Left lung (tissue), 4 donors: ENCODE measurements at regions not wholly inside any gene's neighbourhood (a gene's known extent, or its start where the extent isn't known, plus 50 kb on each side); places are given as distances from the start of the nearest gene placed in this dataset.
"Not testable (repeated sequence)": the region's sequence is repeated elsewhere in the genome, so short reads cannot be mapped to it uniquely, and the experiment has no call there.

ENCODE experiments used
- ATAC-seq: fragments of 200-7000 bp; cut with Tn5 transposase; one replicate; pipeline ENCODE4 v1.9.1; 2020; ENCODE audit warnings: moderate library complexity
- DNase-seq, 4 donors: peaks; one replicate each; pipeline ENCODE4 v3.0.0-alpha.2; 2013 to 2020
- H3K27ac ChIP-seq, 2 donors: fragments of 200-600 bp; sonication (generic) in 1 of 2; one replicate each; pipeline versions ENCODE4 v1.5.0 to v1.8.0; 2020 to 2021
- H3K27me3 ChIP-seq, 2 donors: fragments of 200-600 bp; sonication (generic) in 1 of 2; one replicate each; pipeline versions ENCODE4 v1.5.0 to v1.8.0; 2020 to 2021
- H3K36me3 ChIP-seq, 2 donors: fragments of 200-600 bp; sonication (generic) in 1 of 2; one replicate each; pipeline versions ENCODE4 v1.5.0 to v1.8.0; 2020 to 2021
- H3K4me1 ChIP-seq, 2 donors: fragments of 200-600 bp; one replicate each; pipeline ENCODE4 v1.8.0; 2021
- H3K4me3 ChIP-seq, 2 donors: fragments of 200-600 bp; sonication (generic) in 1 of 2; one replicate each; pipeline versions ENCODE4 v1.5.0 to v1.8.0; 2020 to 2021; ENCODE audit warnings: mild to moderate bottlenecking in 1 of 2
- H3K9me3 ChIP-seq, 2 donors: fragments of 200-600 bp; sonication (generic) in 1 of 2; one replicate each; pipeline versions ENCODE4 v1.5.0 to v1.8.0; 2020 to 2021
- CTCF ChIP-seq, 2 donors: fragments of 200-600 bp; sonication (generic) in 1 of 2; IDR thresholded peaks; one replicate each; pipeline versions ENCODE4 v1.5.0 to v1.8.0; 2021; ENCODE audit warnings: antibody characterized with exemption in 2 of 2
- intact Hi-C, 2 donors: fragments of 100-400 bp; cut with DNase I; formaldehyde crosslinking; loops; one replicate each; pipeline versions ENCODE4 v1.11.2 to v1.14.2; 2022
- donor health status: DM: no; HTN: yes; CAD: no.
- donor health status: DM: no; HTN: no; CAD: no.

- TF ChIP-seq CTCF (IDR thresholded peaks at IDR 0.05) = no peak
- H3K36me3 ChIP-seq = no peaks in the 10 kb centered on the region
- H3K4me3 ChIP-seq = no peak overlapping the region
- no peak overlapping the region for H3K27ac ChIP-seq
- intact Hi-C loops = no loop called here
- DNase-seq (no peak), ATAC-seq (no peak)
- H3K9me3 ChIP-seq = no peaks in the 10 kb centered on the region
- H3K27me3 ChIP-seq = no peaks in the 10 kb centered on the region
- no peaks in the 10 kb centered on the region for H3K4me1 ChIP-seq
Measured at GRCh38 chr5:74490814-74491213, 149.7 kb downstream of the ENC1 start.

- Histone ChIP-seq H3K9me3 (no peaks in the 10 kb centered on the region), H3K4me3 (no peak overlapping the region), H3K4me1 (no peaks in the 10 kb centered on the region), H3K27me3 (no peaks in the 10 kb centered on the region), H3K36me3 (no peaks in the 10 kb centered on the region), H3K27ac (no peak overlapping the region)
- DNase-seq (no peak), ATAC-seq (no peak)
- TF ChIP-seq CTCF (IDR thresholded peaks at IDR 0.05) = no peak
- intact Hi-C loops = no loop called here
Measured at GRCh38 chr5:74482990-74483389, 157.5 kb downstream of the ENC1 start.

GRCh38 chr5:74482523-74482922 lies 158.0 kb downstream of the ENC1 start:
- Histone ChIP-seq H3K9me3 (no peaks in the 10 kb centered on the region), H3K4me3 (no peak overlapping the region), H3K4me1 (no peaks in the 10 kb centered on the region), H3K27me3 (no peaks in the 10 kb centered on the region), H3K36me3 (no peaks in the 10 kb centered on the region), H3K27ac (no peak overlapping the region)
- no peak for TF ChIP-seq CTCF (IDR thresholded peaks at IDR 0.05)
- intact Hi-C loops = no loop called here
- DNase-seq = no peak
- ATAC-seq = no peak

- H3K27me3 ChIP-seq, ATAC-seq, H3K27ac ChIP-seq, H3K4me3 ChIP-seq, H3K9me3 ChIP-seq, DNase-seq, H3K36me3 ChIP-seq, H3K4me1 ChIP-seq, intact Hi-C loops: not testable (repeated sequence)
Measured at GRCh38 chr5:74481357-74481756, 159.2 kb downstream of the ENC1 start.

- DNase-seq = no peak
- H3K36me3 ChIP-seq = no peaks in the 10 kb centered on the region
- no peak for ATAC-seq
- no peak overlapping the region for H3K4me3 ChIP-seq
- intact Hi-C loops = no loop called here
- H3K27me3 ChIP-seq = no peaks in the 10 kb centered on the region
- H3K9me3 ChIP-seq = no peaks in the 10 kb centered on the region
- no peak for TF ChIP-seq CTCF (IDR thresholded peaks at IDR 0.05)
- no peak overlapping the region for H3K27ac ChIP-seq
- H3K4me1 ChIP-seq = no peaks in the 10 kb centered on the region
Measured at GRCh38 chr5:74480201-74480600, 160.3 kb downstream of the ENC1 start.

- H3K4me3 ChIP-seq = no peak overlapping the region
- H3K36me3 ChIP-seq = no peaks in the 10 kb centered on the region
- no peaks in the 10 kb centered on the region for H3K4me1 ChIP-seq
- TF ChIP-seq CTCF (IDR thresholded peaks at IDR 0.05) = no peak
- no peaks in the 10 kb centered on the region for H3K27me3 ChIP-seq
- ATAC-seq (no peak), DNase-seq (no peak)
- intact Hi-C loops = no loop called here
- no peak overlapping the region for H3K27ac ChIP-seq
- H3K9me3 ChIP-seq = no peaks in the 10 kb centered on the region
Measured at GRCh38 chr5:74478328-74478727, 162.2 kb downstream of the ENC1 start.
